WTC11 (cell line): ENCODE measurements at regions not wholly inside any gene's neighbourhood (a gene's known extent, or its start where the extent isn't known, plus 50 kb on each side); places are given as distances from the start of the nearest gene placed in this dataset.

Experiments
- ATAC-seq: fragments of 200-7000 bp; cut with Tn5 transposase; 2 replicates; pipeline ENCODE4 v1.10.0; 2021; ENCODE audit warnings: mild to moderate bottlenecking, moderate library complexity
- CTCF ChIA-PET: fragments of 300-600 bp; sonication (Branson Sonifier 250); formaldehyde crosslinking; loops from one replicate; lab custom pipeline; 2021; ENCODE audit warnings: antibody characterized with exemption; lab: Charles Lee
- POLR2A ChIA-PET: fragments of 350-600 bp; sonication (Branson Sonifier 250); formaldehyde crosslinking; loops from one replicate; lab custom pipeline; 2021; ENCODE audit warnings: antibody characterized with exemption; lab: Charles Lee
- DNase-seq: peaks from one replicate; pipeline ENCODE4 v3.0.0; 2021; ENCODE audit warnings: low spot score
- H3K27ac Mint-ChIP-seq: 2 replicates; pipeline ENCODE4 v1.8.0; 2021; ENCODE audit warnings: mixed read lengths
- H3K27me3 Mint-ChIP-seq: 2 replicates; pipeline ENCODE4 v1.8.0; 2021; ENCODE audit warnings: low read depth, mild to moderate bottlenecking, moderate library complexity, mixed read lengths
- H3K36me3 Mint-ChIP-seq: 2 replicates; pipeline ENCODE4 v1.8.0; 2021; ENCODE audit warnings: mixed read lengths
- H3K4me1 Mint-ChIP-seq: 2 replicates; pipeline ENCODE4 v1.8.0; 2022; ENCODE audit warnings: mixed read lengths
- H3K4me3 Mint-ChIP-seq: 2 replicates; pipeline ENCODE4 v1.8.0; 2021; ENCODE audit warnings: mild to moderate bottlenecking, moderate library complexity, mixed read lengths
- H3K9me3 Mint-ChIP-seq: 2 replicates; pipeline ENCODE4 v1.8.0; 2021; ENCODE audit warnings: mixed read lengths
- AFF4 ChIP-seq: sonication (generic); formaldehyde crosslinking; IDR thresholded peaks from 2 replicates; pipeline ENCODE4 v1.8.1; 2023; ENCODE audit warnings: mild to moderate bottlenecking, missing genetic modification reagents, borderline replicate concordance
- EMX1 ChIP-seq: fragments of 250-450 bp; sonication (Bioruptor Pico); IDR thresholded peaks from 2 replicates; pipeline ENCODE4 v1.8.0; 2021; ENCODE audit warnings: mild to moderate bottlenecking
- ERG ChIP-seq: fragments of 250-450 bp; sonication (Bioruptor Pico); IDR thresholded peaks from 2 replicates; pipeline ENCODE4 v1.8.0; 2021; ENCODE audit warnings: mild to moderate bottlenecking
- GABPB1 ChIP-seq: sonication (generic); formaldehyde crosslinking; IDR thresholded peaks from 2 replicates; pipeline ENCODE4 v1.8.1; 2023; ENCODE audit warnings: mild to moderate bottlenecking, missing genetic modification reagents
- IRF2 ChIP-seq: sonication (generic); formaldehyde crosslinking; IDR thresholded peaks from 2 replicates; pipeline ENCODE4 v1.8.0; 2022; ENCODE audit warnings: low read depth, missing genetic modification reagents, borderline replicate concordance
- KAT7 ChIP-seq: sonication (generic); formaldehyde crosslinking; IDR thresholded peaks from 2 replicates; pipeline ENCODE4 v1.8.1; 2023; ENCODE audit warnings: missing genetic modification reagents, mild to moderate bottlenecking, borderline replicate concordance
- MYBL2 ChIP-seq: sonication (generic); formaldehyde crosslinking; IDR thresholded peaks from 2 replicates; pipeline ENCODE4 v1.8.1; 2023; ENCODE audit warnings: mild to moderate bottlenecking, moderate library complexity, missing genetic modification reagents
- NFE2L1 ChIP-seq: sonication (generic); formaldehyde crosslinking; IDR thresholded peaks from 2 replicates; pipeline ENCODE4 v1.8.1; 2023; ENCODE audit warnings: missing genetic modification reagents
- NR3C1 ChIP-seq: sonication (generic); formaldehyde crosslinking; conservative IDR thresholded peaks from 2 replicates; pipeline ENCODE4 v1.8.1; 2023; ENCODE audit warnings: low read depth, mild to moderate bottlenecking, missing genetic modification reagents
- OVOL2 ChIP-seq: fragments of 250-450 bp; sonication (Bioruptor Pico); IDR thresholded peaks from 2 replicates; pipeline ENCODE4 v1.9.0; 2021; ENCODE audit warnings: mild to moderate bottlenecking, borderline replicate concordance
- PRDM15 ChIP-seq: sonication (generic); formaldehyde crosslinking; IDR thresholded peaks from 2 replicates; pipeline ENCODE4 v1.8.0; 2022; ENCODE audit warnings: missing genetic modification reagents
- PRRX2 ChIP-seq: fragments of 250-450 bp; sonication (Bioruptor Pico); IDR thresholded peaks from 2 replicates; pipeline ENCODE4 v1.8.0; 2021; ENCODE audit warnings: mild to moderate bottlenecking
- SP1 ChIP-seq: sonication (generic); formaldehyde crosslinking; conservative IDR thresholded peaks from 2 replicates; pipeline ENCODE4 v1.8.1; 2022; ENCODE audit warnings: missing genetic modification reagents
- TEAD4 ChIP-seq: sonication (generic); formaldehyde crosslinking; IDR thresholded peaks from 2 replicates; pipeline ENCODE4 v1.8.0; 2022; ENCODE audit warnings: mild to moderate bottlenecking, missing genetic modification reagents
- ZNF121 ChIP-seq: sonication (generic); formaldehyde crosslinking; IDR thresholded peaks from 2 replicates; pipeline ENCODE4 v1.8.0; 2023; ENCODE audit warnings: missing genetic modification reagents
- TF ChIP-seq, protein P1 (sequence below): sonication (generic); formaldehyde crosslinking; IDR thresholded peaks from 2 replicates; pipeline ENCODE4 v1.8.0; 2022; ENCODE audit warnings: mild to moderate bottlenecking, missing genetic modification reagents
- TF ChIP-seq, protein P2 (sequence below): fragments of 250-450 bp; sonication (Bioruptor Pico); IDR thresholded peaks from 2 replicates; pipeline ENCODE4 v1.9.0; 2021; ENCODE audit warnings: moderate library complexity, mild to moderate bottlenecking, inconsistent platforms, borderline replicate concordance
- TF ChIP-seq, protein P3 (sequence below): fragments of 250-450 bp; sonication (Bioruptor Pico); IDR thresholded peaks from 2 replicates; pipeline ENCODE4 v2.1.2; 2022; ENCODE audit warnings: mild to moderate bottlenecking, moderate library complexity

GRCh38 chr5:61974680-61975079 lies 331.3 kb upstream of the KIF2A start:
- ChIA-PET POLR2A (no interaction called here), CTCF (no interaction called here)
- TF ChIP-seq ERG (CRISPR knock-in tag) (no peak), AFF4 (CRISPR knock-in tag) (no peak), OVOL2 (no peak), NFE2L1 (CRISPR knock-in tag) (no peak), ZNF121 (no peak), TEAD4 (CRISPR knock-in tag) (no peak), IRF2 (CRISPR knock-in tag) (no peak)
- Mint-ChIP-seq H3K27me3 (no peaks in the 10 kb centered on the region), H3K4me1 (no peaks in the 10 kb centered on the region), H3K4me3 (no peak overlapping the region), H3K27ac (no peak overlapping the region), H3K9me3 (no peaks in the 10 kb centered on the region), H3K36me3 (no peaks in the 10 kb centered on the region)
- DNase-seq: no peak
- ATAC-seq: no peak

DNA sequence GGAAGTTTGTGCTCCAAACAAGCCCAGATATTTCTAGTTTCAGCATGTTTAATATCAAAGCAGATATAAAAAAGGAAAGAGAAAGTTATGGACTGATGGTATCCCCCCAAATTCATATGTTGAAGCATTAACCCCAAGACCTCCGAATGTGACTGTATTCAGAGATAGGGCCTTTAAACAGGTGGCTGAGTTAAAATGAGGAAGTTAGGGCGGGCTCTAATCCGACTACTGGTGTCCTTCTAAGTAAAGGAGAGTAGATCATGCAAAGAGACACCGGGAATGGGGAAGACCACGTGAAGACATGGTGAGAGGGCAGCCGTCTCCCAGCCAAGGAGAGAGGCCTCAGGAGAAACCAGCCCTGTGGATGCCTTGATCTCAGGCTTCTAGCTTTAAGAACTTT lies 324.1 kb upstream of the KIF2A start:
- DNase-seq (no peak), ATAC-seq (no peak)
- CTCF ChIA-PET: no interaction called here
- Mint-ChIP-seq H3K36me3 (no peaks in the 10 kb centered on the region), H3K4me1 (no peaks in the 10 kb centered on the region), H3K4me3 (no peak overlapping the region), H3K27me3 (no peaks in the 10 kb centered on the region; the same call in 1 of the 2 replicates), H3K27ac (no peak overlapping the region), H3K9me3 (peaks cover 9% of the 10 kb centered on the region)
- TF ChIP-seq GABPB1 (no peak), EMX1 (CRISPR knock-in tag) (no peak), NR3C1 (CRISPR knock-in tag) (no peak), MYBL2 (CRISPR knock-in tag) (no peak), KAT7 (CRISPR knock-in tag) (no peak), PRDM15 (no peak), PRRX2 (CRISPR knock-in tag) (no peak), SP1 (CRISPR knock-in tag) (no peak)
- TF ChIP-seq, protein P1, sequence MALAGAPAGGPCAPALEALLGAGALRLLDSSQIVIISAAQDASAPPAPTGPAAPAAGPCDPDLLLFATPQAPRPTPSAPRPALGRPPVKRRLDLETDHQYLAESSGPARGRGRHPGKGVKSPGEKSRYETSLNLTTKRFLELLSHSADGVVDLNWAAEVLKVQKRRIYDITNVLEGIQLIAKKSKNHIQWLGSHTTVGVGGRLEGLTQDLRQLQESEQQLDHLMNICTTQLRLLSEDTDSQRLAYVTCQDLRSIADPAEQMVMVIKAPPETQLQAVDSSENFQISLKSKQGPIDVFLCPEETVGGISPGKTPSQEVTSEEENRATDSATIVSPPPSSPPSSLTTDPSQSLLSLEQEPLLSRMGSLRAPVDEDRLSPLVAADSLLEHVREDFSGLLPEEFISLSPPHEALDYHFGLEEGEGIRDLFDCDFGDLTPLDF (CRISPR knock-in tag): no peak
- TF ChIP-seq, protein P2, sequence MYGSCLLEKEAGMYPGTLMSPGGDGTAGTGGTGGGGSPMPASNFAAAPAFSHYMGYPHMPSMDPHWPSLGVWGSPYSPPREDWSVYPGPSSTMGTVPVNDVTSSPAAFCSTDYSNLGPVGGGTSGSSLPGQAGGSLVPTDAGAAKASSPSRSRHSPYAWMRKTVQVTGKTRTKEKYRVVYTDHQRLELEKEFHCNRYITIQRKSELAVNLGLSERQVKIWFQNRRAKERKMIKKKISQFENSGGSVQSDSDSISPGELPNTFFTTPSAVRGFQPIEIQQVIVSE (CRISPR knock-in tag): no peak
- TF ChIP-seq, protein P3, sequence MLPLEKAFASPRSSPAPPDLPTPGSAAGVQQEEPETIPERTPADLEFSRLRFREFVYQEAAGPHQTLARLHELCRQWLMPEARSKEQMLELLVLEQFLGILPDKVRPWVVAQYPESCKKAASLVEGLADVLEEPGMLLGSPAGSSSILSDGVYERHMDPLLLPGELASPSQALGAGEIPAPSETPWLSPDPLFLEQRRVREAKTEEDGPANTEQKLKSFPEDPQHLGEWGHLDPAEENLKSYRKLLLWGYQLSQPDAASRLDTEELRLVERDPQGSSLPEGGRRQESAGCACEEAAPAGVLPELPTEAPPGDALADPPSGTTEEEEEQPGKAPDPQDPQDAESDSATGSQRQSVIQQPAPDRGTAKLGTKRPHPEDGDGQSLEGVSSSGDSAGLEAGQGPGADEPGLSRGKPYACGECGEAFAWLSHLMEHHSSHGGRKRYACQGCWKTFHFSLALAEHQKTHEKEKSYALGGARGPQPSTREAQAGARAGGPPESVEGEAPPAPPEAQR (CRISPR knock-in tag): no peak
- POLR2A ChIA-PET: no interaction called here
